GM23338 (cell line): ENCODE measurements at regions not wholly inside any gene's neighbourhood (a gene's known extent, or its start where the extent isn't known, plus 50 kb on each side); places are given as distances from the start of the nearest gene placed in this dataset.

Experiments used
- ATAC-seq: fragments of 200-7000 bp; cut with Tn5 transposase; 3 replicates; pipeline ENCODE4 v1.9.1; 2020
- DNase-seq: peaks from one replicate; pipeline ENCODE4 v3.0.0-alpha.2; 2015; ENCODE audit warnings: low spot score
- H2AFZ ChIP-seq: fragments of 200-600 bp; sonication (generic); 2 replicates; pipeline ENCODE4 v1.8.0; 2016; ENCODE audit warnings: antibody characterized with exemption, mild to moderate bottlenecking, moderate library complexity
- H3F3A ChIP-seq: fragments of 200-600 bp; sonication (generic); replicated peaks from 2 replicates; pipeline ENCODE4 v1.8.0; 2017; ENCODE audit warnings: antibody characterized with exemption, mixed run types, low read depth
- H3K27ac ChIP-seq: fragments of 200-600 bp; sonication (generic); 2 replicates; pipeline ENCODE4 v1.6.1; 2016; ENCODE audit warnings: low read depth
- H3K27me3 ChIP-seq: fragments of 200-600 bp; sonication (generic); 2 replicates; pipeline ENCODE4 v1.8.0; 2016; ENCODE audit warnings: mild to moderate bottlenecking, mixed run types, moderate library complexity; ENCODE audit not compliant: insufficient read depth
- H3K36me3 ChIP-seq: fragments of 200-600 bp; sonication (generic); 2 replicates; pipeline ENCODE4 v1.8.0; 2016; ENCODE audit warnings: mild to moderate bottlenecking; ENCODE audit not compliant: insufficient read depth
- H3K4me1 ChIP-seq: fragments of 200-600 bp; sonication (generic); 2 replicates; pipeline ENCODE4 v1.8.0; 2016; ENCODE audit warnings: mild to moderate bottlenecking, moderate library complexity; ENCODE audit not compliant: insufficient read depth
- H3K4me2 ChIP-seq: fragments of 200-600 bp; sonication (generic); 2 replicates; pipeline ENCODE4 v1.7.1; 2017; ENCODE audit warnings: mixed run types
- H3K4me3 ChIP-seq: fragments of 200-600 bp; sonication (generic); 2 replicates; pipeline ENCODE4 v1.6.1; 2016; ENCODE audit warnings: mixed run types
- H3K79me2 ChIP-seq: fragments of 200-600 bp; sonication (generic); replicated peaks from 2 replicates; pipeline ENCODE4 v1.8.0; 2017; ENCODE audit warnings: mild to moderate bottlenecking; ENCODE audit not compliant: insufficient read depth
- H3K9me2 ChIP-seq: fragments of 200-600 bp; sonication (generic); 2 replicates; pipeline ENCODE4 v1.8.0; 2017; ENCODE audit not compliant: insufficient read depth
- H4K20me1 ChIP-seq: fragments of 200-600 bp; sonication (generic); replicated peaks from 2 replicates; pipeline ENCODE4 v1.8.0; 2017; ENCODE audit warnings: mild to moderate bottlenecking; ENCODE audit not compliant: insufficient read depth
- H3K27ac Mint-ChIP-seq: 2 replicates; pipeline ENCODE4 v1.8.0; 2020; ENCODE audit warnings: inconsistent platforms, mild to moderate bottlenecking, moderate library complexity, mixed read lengths
- H3K27me3 Mint-ChIP-seq: 3 replicates; pipeline ENCODE4 v1.8.0; 2022; ENCODE audit warnings: low read depth, mild to moderate bottlenecking, moderate library complexity, mixed read lengths, inconsistent platforms; ENCODE audit not compliant: insufficient read depth, poor library complexity
- H3K36me3 Mint-ChIP-seq: 3 replicates; pipeline ENCODE4 v1.8.0; 2021; ENCODE audit warnings: low read depth, mild to moderate bottlenecking, inconsistent platforms, moderate library complexity, mixed read lengths
- H3K4me1 Mint-ChIP-seq: 3 replicates; pipeline ENCODE4 v1.8.0; 2020; ENCODE audit warnings: mild to moderate bottlenecking, inconsistent platforms, mixed read lengths
- H3K4me3 Mint-ChIP-seq: 3 replicates; pipeline ENCODE4 v1.8.0; 2021; ENCODE audit warnings: moderate library complexity, mild to moderate bottlenecking, inconsistent platforms, mixed read lengths
- H3K9me3 Mint-ChIP-seq: 3 replicates; pipeline ENCODE4 v1.8.0; 2020; ENCODE audit warnings: moderate library complexity, mild to moderate bottlenecking, inconsistent platforms, mixed read lengths
- CREB1 ChIP-seq: fragments of 250-450 bp; sonication (Bioruptor Pico); IDR thresholded peaks from 2 replicates; pipeline ENCODE4 v1.5.0; 2020; ENCODE audit warnings: low read depth, mild to moderate bottlenecking, moderate library complexity
- EZH2 ChIP-seq: fragments of 200-600 bp; sonication (generic); IDR thresholded peaks from one replicate; pipeline ENCODE4 v1.8.0; 2017; ENCODE audit warnings: antibody characterized with exemption, mild to moderate bottlenecking, low read depth; ENCODE audit not compliant: unreplicated experiment
- EZH2phosphoT487 ChIP-seq: fragments of 200-600 bp; sonication (generic); IDR thresholded peaks from one replicate; pipeline ENCODE4 v1.8.1; 2018; ENCODE audit warnings: antibody characterized with exemption; ENCODE audit not compliant: unreplicated experiment
- JUNB ChIP-seq: IDR thresholded peaks from one replicate; pipeline ENCODE4 v1.6.1; 2016; ENCODE audit warnings: antibody characterized with exemption; ENCODE audit not compliant: unreplicated experiment
- NANOG ChIP-seq: IDR thresholded peaks from 2 replicates; pipeline ENCODE4 v1.6.1; 2016; ENCODE audit warnings: antibody characterized with exemption, borderline replicate concordance
- POLR2AphosphoS5 ChIP-seq: IDR thresholded peaks from 2 replicates; pipeline ENCODE4 v1.6.1; 2016; ENCODE audit warnings: antibody characterized with exemption, low read depth
- STAT1 ChIP-seq: IDR thresholded peaks from one replicate; pipeline ENCODE4 v1.6.1; 2016; ENCODE audit warnings: antibody characterized with exemption; ENCODE audit not compliant: unreplicated experiment
- ZNF114 ChIP-seq: fragments of 250-450 bp; sonication (Bioruptor Pico); IDR thresholded peaks from 2 replicates; pipeline ENCODE4 v1.5.0; 2020; ENCODE audit warnings: mild to moderate bottlenecking, moderate library complexity
- ZNF331 ChIP-seq: fragments of 250-450 bp; sonication (Bioruptor Pico); IDR thresholded peaks from 2 replicates; pipeline ENCODE4 v1.5.0; 2020; ENCODE audit warnings: low read depth, mild to moderate bottlenecking, moderate library complexity
- TF ChIP-seq, protein P1 (sequence below): IDR thresholded peaks from one replicate; pipeline ENCODE4 v1.6.1; 2018; ENCODE audit warnings: antibody characterized with exemption; ENCODE audit not compliant: unreplicated experiment
- TF ChIP-seq, protein P2 (sequence below): IDR thresholded peaks from 2 replicates; pipeline ENCODE4 v1.6.1; 2016; ENCODE audit warnings: antibody characterized with exemption
- TF ChIP-seq, protein P3 (sequence below): fragments of 250-450 bp; sonication (Bioruptor Pico); IDR thresholded peaks from 2 replicates; pipeline ENCODE4 v1.5.0; 2020; ENCODE audit warnings: mild to moderate bottlenecking, moderate library complexity
- TF ChIP-seq, protein P4 (sequence below), 2 experiments: fragments of 200-600 bp in 1 of 2; sonication (generic) in 1 of 2; conservative IDR thresholded peaks; 2 replicates each; pipeline versions ENCODE4 v1.5.1 to v1.6.1; 2016 to 2017; ENCODE audit warnings: antibody characterized with exemption in 2 of 2, low read depth in 2 of 2, mild to moderate bottlenecking in 2 of 2, moderate library complexity in 1 of 2

DNA sequence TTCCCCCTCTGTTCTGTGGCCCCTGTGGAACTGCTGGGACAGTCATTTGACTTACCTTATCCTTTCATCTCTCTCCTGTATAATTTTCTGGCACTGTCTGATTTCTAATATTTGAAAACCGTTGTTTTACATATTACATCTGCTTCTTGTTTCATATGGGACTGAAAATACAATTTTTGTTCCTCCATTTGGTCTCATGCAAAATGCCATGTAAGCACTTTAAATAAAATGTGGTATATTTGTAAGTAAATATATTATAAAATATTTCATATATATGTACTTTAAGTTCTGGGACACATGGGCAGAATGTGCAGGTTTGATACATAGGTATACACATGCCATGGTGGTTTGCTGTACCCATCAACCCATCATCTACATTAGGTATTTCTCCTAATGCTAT lies 93.9 kb upstream of the PLPPR5 start:
- DNase-seq (no peak), ATAC-seq (no peak)
- H3K4me1 Mint-ChIP-seq: no peaks in the 10 kb centered on the region
- Histone ChIP-seq H3K36me3 (no peaks in the 10 kb centered on the region), H3F3A (no peaks in the 10 kb centered on the region), H3K4me2 (no peak overlapping the region), H3K9me2 (peaks cover 9% of the 10 kb centered on the region; the same call in 1 of the 2 replicates), H3K4me3 (no peak overlapping the region), H3K79me2 (no peaks in the 10 kb centered on the region), H3K4me1 (no peaks in the 10 kb centered on the region), H3K27me3 (no peaks in the 10 kb centered on the region), H3K27ac (no peak overlapping the region), H4K20me1 (no peaks in the 10 kb centered on the region), H2AFZ (no peak overlapping the region)
- H3K27ac Mint-ChIP-seq: no peak overlapping the region
- TF ChIP-seq JUNB: no peak
- no peak for TF ChIP-seq NANOG
- TF ChIP-seq, protein P1, sequence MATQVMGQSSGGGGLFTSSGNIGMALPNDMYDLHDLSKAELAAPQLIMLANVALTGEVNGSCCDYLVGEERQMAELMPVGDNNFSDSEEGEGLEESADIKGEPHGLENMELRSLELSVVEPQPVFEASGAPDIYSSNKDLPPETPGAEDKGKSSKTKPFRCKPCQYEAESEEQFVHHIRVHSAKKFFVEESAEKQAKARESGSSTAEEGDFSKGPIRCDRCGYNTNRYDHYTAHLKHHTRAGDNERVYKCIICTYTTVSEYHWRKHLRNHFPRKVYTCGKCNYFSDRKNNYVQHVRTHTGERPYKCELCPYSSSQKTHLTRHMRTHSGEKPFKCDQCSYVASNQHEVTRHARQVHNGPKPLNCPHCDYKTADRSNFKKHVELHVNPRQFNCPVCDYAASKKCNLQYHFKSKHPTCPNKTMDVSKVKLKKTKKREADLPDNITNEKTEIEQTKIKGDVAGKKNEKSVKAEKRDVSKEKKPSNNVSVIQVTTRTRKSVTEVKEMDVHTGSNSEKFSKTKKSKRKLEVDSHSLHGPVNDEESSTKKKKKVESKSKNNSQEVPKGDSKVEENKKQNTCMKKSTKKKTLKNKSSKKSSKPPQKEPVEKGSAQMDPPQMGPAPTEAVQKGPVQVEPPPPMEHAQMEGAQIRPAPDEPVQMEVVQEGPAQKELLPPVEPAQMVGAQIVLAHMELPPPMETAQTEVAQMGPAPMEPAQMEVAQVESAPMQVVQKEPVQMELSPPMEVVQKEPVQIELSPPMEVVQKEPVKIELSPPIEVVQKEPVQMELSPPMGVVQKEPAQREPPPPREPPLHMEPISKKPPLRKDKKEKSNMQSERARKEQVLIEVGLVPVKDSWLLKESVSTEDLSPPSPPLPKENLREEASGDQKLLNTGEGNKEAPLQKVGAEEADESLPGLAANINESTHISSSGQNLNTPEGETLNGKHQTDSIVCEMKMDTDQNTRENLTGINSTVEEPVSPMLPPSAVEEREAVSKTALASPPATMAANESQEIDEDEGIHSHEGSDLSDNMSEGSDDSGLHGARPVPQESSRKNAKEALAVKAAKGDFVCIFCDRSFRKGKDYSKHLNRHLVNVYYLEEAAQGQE: no peak
- TF ChIP-seq, protein P2, sequence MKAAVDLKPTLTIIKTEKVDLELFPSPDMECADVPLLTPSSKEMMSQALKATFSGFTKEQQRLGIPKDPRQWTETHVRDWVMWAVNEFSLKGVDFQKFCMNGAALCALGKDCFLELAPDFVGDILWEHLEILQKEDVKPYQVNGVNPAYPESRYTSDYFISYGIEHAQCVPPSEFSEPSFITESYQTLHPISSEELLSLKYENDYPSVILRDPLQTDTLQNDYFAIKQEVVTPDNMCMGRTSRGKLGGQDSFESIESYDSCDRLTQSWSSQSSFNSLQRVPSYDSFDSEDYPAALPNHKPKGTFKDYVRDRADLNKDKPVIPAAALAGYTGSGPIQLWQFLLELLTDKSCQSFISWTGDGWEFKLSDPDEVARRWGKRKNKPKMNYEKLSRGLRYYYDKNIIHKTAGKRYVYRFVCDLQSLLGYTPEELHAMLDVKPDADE: no peak
- no peak for TF ChIP-seq ZNF114
- TF ChIP-seq EZH2: no peak
- no peak for TF ChIP-seq EZH2phosphoT487
- no peak for TF ChIP-seq POLR2AphosphoS5
- TF ChIP-seq, protein P3, sequence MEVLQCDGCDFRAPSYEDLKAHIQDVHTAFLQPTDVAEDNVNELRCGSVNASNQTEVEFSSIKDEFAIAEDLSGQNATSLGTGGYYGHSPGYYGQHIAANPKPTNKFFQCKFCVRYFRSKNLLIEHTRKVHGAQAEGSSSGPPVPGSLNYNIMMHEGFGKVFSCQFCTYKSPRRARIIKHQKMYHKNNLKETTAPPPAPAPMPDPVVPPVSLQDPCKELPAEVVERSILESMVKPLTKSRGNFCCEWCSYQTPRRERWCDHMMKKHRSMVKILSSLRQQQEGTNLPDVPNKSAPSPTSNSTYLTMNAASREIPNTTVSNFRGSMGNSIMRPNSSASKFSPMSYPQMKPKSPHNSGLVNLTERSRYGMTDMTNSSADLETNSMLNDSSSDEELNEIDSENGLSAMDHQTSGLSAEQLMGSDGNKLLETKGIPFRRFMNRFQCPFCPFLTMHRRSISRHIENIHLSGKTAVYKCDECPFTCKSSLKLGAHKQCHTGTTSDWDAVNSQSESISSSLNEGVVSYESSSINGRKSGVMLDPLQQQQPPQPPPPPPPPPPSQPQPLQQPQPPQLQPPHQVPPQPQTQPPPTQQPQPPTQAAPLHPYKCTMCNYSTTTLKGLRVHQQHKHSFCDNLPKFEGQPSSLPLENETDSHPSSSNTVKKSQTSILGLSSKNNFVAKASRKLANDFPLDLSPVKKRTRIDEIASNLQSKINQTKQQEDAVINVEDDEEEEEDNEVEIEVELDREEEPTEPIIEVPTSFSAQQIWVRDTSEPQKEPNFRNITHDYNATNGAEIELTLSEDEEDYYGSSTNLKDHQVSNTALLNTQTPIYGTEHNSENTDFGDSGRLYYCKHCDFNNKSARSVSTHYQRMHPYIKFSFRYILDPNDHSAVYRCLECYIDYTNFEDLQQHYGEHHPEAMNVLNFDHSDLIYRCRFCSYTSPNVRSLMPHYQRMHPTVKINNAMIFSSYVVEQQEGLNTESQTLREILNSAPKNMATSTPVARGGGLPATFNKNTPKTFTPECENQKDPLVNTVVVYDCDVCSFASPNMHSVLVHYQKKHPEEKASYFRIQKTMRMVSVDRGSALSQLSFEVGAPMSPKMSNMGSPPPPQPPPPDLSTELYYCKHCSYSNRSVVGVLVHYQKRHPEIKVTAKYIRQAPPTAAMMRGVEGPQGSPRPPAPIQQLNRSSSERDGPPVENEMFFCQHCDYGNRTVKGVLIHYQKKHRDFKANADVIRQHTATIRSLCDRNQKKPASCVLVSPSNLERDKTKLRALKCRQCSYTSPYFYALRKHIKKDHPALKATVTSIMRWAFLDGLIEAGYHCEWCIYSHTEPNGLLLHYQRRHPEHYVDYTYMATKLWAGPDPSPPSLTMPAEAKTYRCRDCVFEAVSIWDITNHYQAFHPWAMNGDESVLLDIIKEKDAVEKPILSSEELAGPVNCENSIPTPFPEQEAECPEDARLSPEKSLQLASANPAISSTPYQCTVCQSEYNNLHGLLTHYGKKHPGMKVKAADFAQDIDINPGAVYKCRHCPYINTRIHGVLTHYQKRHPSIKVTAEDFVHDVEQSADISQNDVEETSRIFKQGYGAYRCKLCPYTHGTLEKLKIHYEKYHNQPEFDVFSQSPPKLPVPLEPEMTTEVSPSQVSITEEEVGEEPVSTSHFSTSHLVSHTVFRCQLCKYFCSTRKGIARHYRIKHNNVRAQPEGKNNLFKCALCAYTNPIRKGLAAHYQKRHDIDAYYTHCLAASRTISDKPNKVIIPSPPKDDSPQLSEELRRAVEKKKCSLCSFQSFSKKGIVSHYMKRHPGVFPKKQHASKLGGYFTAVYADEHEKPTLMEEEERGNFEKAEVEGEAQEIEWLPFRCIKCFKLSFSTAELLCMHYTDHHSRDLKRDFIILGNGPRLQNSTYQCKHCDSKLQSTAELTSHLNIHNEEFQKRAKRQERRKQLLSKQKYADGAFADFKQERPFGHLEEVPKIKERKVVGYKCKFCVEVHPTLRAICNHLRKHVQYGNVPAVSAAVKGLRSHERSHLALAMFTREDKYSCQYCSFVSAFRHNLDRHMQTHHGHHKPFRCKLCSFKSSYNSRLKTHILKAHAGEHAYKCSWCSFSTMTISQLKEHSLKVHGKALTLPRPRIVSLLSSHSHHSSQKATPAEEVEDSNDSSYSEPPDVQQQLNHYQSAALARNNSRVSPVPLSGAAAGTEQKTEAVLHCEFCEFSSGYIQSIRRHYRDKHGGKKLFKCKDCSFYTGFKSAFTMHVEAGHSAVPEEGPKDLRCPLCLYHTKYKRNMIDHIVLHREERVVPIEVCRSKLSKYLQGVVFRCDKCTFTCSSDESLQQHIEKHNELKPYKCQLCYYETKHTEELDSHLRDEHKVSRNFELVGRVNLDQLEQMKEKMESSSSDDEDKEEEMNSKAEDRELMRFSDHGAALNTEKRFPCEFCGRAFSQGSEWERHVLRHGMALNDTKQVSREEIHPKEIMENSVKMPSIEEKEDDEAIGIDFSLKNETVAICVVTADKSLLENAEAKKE (CRISPR knock-in tag): no peak
- TF ChIP-seq, protein P4, sequence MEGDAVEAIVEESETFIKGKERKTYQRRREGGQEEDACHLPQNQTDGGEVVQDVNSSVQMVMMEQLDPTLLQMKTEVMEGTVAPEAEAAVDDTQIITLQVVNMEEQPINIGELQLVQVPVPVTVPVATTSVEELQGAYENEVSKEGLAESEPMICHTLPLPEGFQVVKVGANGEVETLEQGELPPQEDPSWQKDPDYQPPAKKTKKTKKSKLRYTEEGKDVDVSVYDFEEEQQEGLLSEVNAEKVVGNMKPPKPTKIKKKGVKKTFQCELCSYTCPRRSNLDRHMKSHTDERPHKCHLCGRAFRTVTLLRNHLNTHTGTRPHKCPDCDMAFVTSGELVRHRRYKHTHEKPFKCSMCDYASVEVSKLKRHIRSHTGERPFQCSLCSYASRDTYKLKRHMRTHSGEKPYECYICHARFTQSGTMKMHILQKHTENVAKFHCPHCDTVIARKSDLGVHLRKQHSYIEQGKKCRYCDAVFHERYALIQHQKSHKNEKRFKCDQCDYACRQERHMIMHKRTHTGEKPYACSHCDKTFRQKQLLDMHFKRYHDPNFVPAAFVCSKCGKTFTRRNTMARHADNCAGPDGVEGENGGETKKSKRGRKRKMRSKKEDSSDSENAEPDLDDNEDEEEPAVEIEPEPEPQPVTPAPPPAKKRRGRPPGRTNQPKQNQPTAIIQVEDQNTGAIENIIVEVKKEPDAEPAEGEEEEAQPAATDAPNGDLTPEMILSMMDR (conservative IDR thresholded peaks at IDR 0.05; ENCODE audit: low read depth in 2 of 2): no peak
- TF ChIP-seq STAT1: no peak
- no peak for TF ChIP-seq ZNF331 (CRISPR knock-in tag)
- TF ChIP-seq CREB1 (CRISPR knock-in tag): no peak
- H3K27me3 Mint-ChIP-seq: no peaks in the 10 kb centered on the region
- H3K36me3 Mint-ChIP-seq: peaks cover 7% of the 10 kb centered on the region; the same call in 1 of the 3 replicates
- no peak overlapping the region for H3K4me3 Mint-ChIP-seq
- H3K9me3 Mint-ChIP-seq: peaks cover 10% of the 10 kb centered on the region; the same call in 2 of the 3 replicates
